ENCODE measurements at regions not wholly inside any gene's neighbourhood (a gene's known extent, or its start where the extent isn't known, plus 50 kb on each side); places are given as distances from the start of the nearest gene placed in this dataset.

DNA sequence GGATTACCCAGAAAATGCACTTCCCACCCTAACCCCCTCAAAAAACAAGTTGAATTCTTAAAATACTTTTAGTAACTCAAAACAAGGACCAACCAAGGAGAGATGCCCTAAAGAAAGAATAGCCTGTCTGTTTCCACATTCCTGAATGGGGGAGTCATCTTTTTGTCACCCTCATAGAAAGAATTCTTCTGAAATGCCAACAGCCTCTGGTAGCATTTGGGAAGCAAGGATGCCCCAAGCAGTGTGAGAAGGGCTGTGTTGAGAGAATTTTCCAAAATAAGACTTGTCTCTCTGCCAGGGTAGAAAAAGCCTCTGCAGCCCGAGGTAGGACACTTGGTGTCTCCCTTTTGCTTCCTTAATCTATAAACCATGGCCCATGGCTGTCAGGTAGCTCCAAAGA, 173.1 kb upstream of the VCX3A start:
- Histone ChIP-seq H3K27ac (replicated peaks) (no peak overlapping the region), H3K27me3 (ENCODE audit: insufficient read depth, poor library complexity, severe bottlenecking) (no peaks in the 10 kb centered on the region), H3K4me3 (replicated peaks; ENCODE audit: insufficient read depth, low read length) (no peak overlapping the region)
- DNase-seq (ENCODE audit: low read depth in 1 of 2, low spot score in 1 of 2), result no peak
- TF ChIP-seq SPI1 (IDR thresholded peaks at IDR 0.05; ENCODE audit: borderline replicate concordance, low read depth) (no peak), GABPA (IDR thresholded peaks at IDR 0.05; ENCODE audit: low read depth) (no peak), POLR2AphosphoS5 (IDR thresholded peaks at IDR 0.05; ENCODE audit: low read depth) (no peak)
- TF ChIP-seq, protein P1, sequence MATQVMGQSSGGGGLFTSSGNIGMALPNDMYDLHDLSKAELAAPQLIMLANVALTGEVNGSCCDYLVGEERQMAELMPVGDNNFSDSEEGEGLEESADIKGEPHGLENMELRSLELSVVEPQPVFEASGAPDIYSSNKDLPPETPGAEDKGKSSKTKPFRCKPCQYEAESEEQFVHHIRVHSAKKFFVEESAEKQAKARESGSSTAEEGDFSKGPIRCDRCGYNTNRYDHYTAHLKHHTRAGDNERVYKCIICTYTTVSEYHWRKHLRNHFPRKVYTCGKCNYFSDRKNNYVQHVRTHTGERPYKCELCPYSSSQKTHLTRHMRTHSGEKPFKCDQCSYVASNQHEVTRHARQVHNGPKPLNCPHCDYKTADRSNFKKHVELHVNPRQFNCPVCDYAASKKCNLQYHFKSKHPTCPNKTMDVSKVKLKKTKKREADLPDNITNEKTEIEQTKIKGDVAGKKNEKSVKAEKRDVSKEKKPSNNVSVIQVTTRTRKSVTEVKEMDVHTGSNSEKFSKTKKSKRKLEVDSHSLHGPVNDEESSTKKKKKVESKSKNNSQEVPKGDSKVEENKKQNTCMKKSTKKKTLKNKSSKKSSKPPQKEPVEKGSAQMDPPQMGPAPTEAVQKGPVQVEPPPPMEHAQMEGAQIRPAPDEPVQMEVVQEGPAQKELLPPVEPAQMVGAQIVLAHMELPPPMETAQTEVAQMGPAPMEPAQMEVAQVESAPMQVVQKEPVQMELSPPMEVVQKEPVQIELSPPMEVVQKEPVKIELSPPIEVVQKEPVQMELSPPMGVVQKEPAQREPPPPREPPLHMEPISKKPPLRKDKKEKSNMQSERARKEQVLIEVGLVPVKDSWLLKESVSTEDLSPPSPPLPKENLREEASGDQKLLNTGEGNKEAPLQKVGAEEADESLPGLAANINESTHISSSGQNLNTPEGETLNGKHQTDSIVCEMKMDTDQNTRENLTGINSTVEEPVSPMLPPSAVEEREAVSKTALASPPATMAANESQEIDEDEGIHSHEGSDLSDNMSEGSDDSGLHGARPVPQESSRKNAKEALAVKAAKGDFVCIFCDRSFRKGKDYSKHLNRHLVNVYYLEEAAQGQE (IDR thresholded peaks at IDR 0.05; ENCODE audit: insufficient replicate concordance, low read depth), result no peak
- TF ChIP-seq, protein P2, sequence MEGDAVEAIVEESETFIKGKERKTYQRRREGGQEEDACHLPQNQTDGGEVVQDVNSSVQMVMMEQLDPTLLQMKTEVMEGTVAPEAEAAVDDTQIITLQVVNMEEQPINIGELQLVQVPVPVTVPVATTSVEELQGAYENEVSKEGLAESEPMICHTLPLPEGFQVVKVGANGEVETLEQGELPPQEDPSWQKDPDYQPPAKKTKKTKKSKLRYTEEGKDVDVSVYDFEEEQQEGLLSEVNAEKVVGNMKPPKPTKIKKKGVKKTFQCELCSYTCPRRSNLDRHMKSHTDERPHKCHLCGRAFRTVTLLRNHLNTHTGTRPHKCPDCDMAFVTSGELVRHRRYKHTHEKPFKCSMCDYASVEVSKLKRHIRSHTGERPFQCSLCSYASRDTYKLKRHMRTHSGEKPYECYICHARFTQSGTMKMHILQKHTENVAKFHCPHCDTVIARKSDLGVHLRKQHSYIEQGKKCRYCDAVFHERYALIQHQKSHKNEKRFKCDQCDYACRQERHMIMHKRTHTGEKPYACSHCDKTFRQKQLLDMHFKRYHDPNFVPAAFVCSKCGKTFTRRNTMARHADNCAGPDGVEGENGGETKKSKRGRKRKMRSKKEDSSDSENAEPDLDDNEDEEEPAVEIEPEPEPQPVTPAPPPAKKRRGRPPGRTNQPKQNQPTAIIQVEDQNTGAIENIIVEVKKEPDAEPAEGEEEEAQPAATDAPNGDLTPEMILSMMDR (IDR thresholded peaks at IDR 0.05; ENCODE audit: insufficient read depth, low read length), result no peak

DNA sequence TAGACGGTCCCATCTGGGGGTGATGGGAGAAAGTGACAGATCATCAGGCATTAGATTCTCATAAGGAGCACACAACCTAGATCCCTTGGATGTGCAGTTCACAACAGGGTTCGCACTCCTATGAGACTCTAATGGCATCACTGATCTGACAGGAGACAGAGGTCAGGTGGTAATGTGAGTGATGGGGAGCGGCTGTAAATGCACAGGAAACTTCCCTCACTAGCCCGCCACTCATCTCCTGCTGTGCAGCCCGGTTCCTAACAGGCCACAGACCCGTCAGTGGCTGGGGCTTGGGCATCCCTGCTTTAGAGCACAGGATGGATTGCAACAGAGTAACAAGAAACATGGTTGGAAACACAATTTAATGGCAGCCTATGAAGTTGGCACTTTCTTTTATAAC, 172.6 kb upstream of the VCX3A start:
- no peaks in the 10 kb centered on the region for H3K27me3 ChIP-seq (ENCODE audit: insufficient read depth, poor library complexity, severe bottlenecking)
- TF ChIP-seq POLR2AphosphoS5 (IDR thresholded peaks at IDR 0.05; ENCODE audit: low read depth), result no peak
- DNase-seq (ENCODE audit: low read depth in 1 of 2, low spot score in 1 of 2), result no peak
- H3K27ac ChIP-seq (replicated peaks), result no peak overlapping the region
- no peak overlapping the region for H3K4me3 ChIP-seq (replicated peaks; ENCODE audit: insufficient read depth, low read length)

DNA sequence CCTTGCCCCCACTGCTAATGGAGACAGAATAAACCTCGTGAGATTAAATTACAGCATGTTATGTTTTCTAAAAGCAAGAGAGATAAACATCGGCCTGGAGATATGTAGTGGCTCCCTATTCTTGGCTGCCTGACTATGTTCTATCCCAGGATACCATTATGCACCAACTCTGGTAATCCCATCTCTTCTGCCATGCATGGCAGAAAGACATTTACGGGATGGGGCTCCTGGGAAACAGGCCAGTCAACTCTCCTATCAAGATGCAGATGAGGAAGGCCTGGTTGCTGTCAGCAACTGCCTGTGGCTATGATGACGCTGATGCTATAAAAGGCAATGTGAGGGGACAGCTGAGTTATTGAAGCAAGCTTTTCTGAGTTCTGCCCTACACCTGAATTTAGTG, 166.2 kb upstream of the VCX3A start:
- Histone ChIP-seq H3K4me3 (replicated peaks; ENCODE audit: insufficient read depth, low read length) (no peak overlapping the region), H3K27ac (replicated peaks) (no peak overlapping the region), H3K27me3 (ENCODE audit: insufficient read depth, poor library complexity, severe bottlenecking) (no peaks in the 10 kb centered on the region)
- TF ChIP-seq GABPA (IDR thresholded peaks at IDR 0.05; ENCODE audit: low read depth) (no peak), POLR2AphosphoS5 (IDR thresholded peaks at IDR 0.05; ENCODE audit: low read depth) (no peak), SPI1 (IDR thresholded peaks at IDR 0.05; ENCODE audit: borderline replicate concordance, low read depth) (no peak)
- TF ChIP-seq, protein P2 (IDR thresholded peaks at IDR 0.05; ENCODE audit: insufficient read depth, low read length), result no peak
- TF ChIP-seq, protein P1 (IDR thresholded peaks at IDR 0.05; ENCODE audit: insufficient replicate concordance, low read depth), result no peak
- DNase-seq (ENCODE audit: low read depth in 1 of 2, low spot score in 1 of 2), result no peak

DNA sequence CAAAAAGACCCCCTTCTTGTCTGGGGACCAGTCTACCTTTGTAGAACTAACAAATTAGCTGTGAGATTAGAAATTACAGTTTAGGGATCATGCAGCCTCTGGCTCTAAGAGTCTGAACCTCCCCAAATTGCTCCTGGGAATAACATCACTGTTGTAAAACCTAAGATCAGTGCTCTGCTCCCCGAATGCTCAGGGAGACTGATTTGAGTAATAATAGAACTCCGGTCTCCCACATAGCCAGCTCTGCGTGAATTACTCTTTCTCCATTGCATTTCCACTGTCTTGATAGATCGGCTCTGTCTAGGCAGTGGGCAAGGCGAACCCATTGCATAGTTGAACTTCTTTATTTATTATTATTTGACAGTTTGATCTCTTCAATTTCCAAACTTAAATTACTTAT, 160.8 kb upstream of the VCX3A start:
- Histone ChIP-seq H3K27me3 (ENCODE audit: insufficient read depth, poor library complexity, severe bottlenecking) (no peaks in the 10 kb centered on the region), H3K27ac (replicated peaks) (no peak overlapping the region), H3K4me3 (replicated peaks; ENCODE audit: insufficient read depth, low read length) (no peak overlapping the region)
- no peak for DNase-seq (ENCODE audit: low read depth in 1 of 2, low spot score in 1 of 2)
- TF ChIP-seq SPI1 (IDR thresholded peaks at IDR 0.05; ENCODE audit: borderline replicate concordance, low read depth) (no peak), POLR2AphosphoS5 (IDR thresholded peaks at IDR 0.05; ENCODE audit: low read depth) (no peak), GABPA (IDR thresholded peaks at IDR 0.05; ENCODE audit: low read depth) (no peak)
- TF ChIP-seq, protein P2 (IDR thresholded peaks at IDR 0.05; ENCODE audit: insufficient read depth, low read length), result no peak
- TF ChIP-seq, protein P1 (IDR thresholded peaks at IDR 0.05; ENCODE audit: insufficient replicate concordance, low read depth), result no peak
